ENCODE measurements at regions not wholly inside any gene's neighbourhood (a gene's known extent, or its start where the extent isn't known, plus 50 kb on each side); places are given as distances from the start of the nearest gene placed in this dataset.
A peak's percentile ranks its signal among the peaks of the same experiment; 100 is the strongest.

GRCh38 chr3:64464955-64465354 lies 222.8 kb downstream of the ADAMTS9 start:
- DNase-seq: no peak

- no peak for DNase-seq
These were observed 223.8 kb downstream of the ADAMTS9 start for GRCh38 chr3:64463981-64464380.

GRCh38 chr3:64462203-64462602 lies 225.6 kb downstream of the ADAMTS9 start:
- no peak for DNase-seq

GRCh38 chr3:64460877-64461276 lies 226.9 kb downstream of the ADAMTS9 start:
- no peak for DNase-seq

GRCh38 chr3:64460141-64460730 lies 227.6 kb downstream of the ADAMTS9 start:
- no peak for DNase-seq

- no peak for DNase-seq
These were observed 228.1 kb downstream of the ADAMTS9 start for GRCh38 chr3:64459711-64460110.

GRCh38 chr3:64457811-64458210 lies 230.0 kb downstream of the ADAMTS9 start:
- DNase-seq: no peak

- DNase-seq: no peak
These were observed 231.1 kb downstream of the ADAMTS9 start for GRCh38 chr3:64456674-64457073.

GRCh38 chr3:64455351-64455750 lies 230.1 kb upstream of the PRICKLE2 start:
- no peak for DNase-seq

GRCh38 chr3:64454768-64455167 lies 229.5 kb upstream of the PRICKLE2 start:
- no peak for DNase-seq

- DNase-seq: no peak
These were observed 228.9 kb upstream of the PRICKLE2 start for GRCh38 chr3:64454179-64454578.

GRCh38 chr3:64451283-64452012 lies 226.2 kb upstream of the PRICKLE2 start:
- no peak for DNase-seq

- no peak for DNase-seq
These were observed 225.2 kb upstream of the PRICKLE2 start for GRCh38 chr3:64450396-64450956.

- DNase-seq: no peak
These were observed 223.8 kb upstream of the PRICKLE2 start for GRCh38 chr3:64449026-64449425.

- no peak for DNase-seq
These were observed 220.7 kb upstream of the PRICKLE2 start for GRCh38 chr3:64445944-64446300.

GRCh38 chr3:64445109-64445943 lies 220.1 kb upstream of the PRICKLE2 start:
- DNase-seq: peak in 1 of 2 donors; percentile 64

- no peak for DNase-seq
These were observed 219.3 kb upstream of the PRICKLE2 start for GRCh38 chr3:64444490-64445108.

- peak; percentile 78 to 79 for DNase-seq
These were observed 218.5 kb upstream of the PRICKLE2 start for GRCh38 chr3:64443546-64444381.

- DNase-seq: no peak
These were observed 216.6 kb upstream of the PRICKLE2 start for GRCh38 chr3:64441861-64442260.

- no peak for DNase-seq
These were observed 215.2 kb upstream of the PRICKLE2 start for GRCh38 chr3:64440498-64440897.

GRCh38 chr3:64438812-64439211 lies 213.5 kb upstream of the PRICKLE2 start:
- DNase-seq: no peak
